H1 (cell line): ENCODE measurements at regions not wholly inside any gene's neighbourhood (a gene's known extent, or its start where the extent isn't known, plus 50 kb on each side); places are given as distances from the start of the nearest gene placed in this dataset.

Experiments used
- CHD7 ChIP-seq: fragments of 300-600 bp; sonication (generic); IDR thresholded peaks from 2 replicates; pipeline ENCODE4 v1.7.1; 2012; ENCODE audit warnings: low read length, moderate library complexity, mild to moderate bottlenecking, inconsistent platforms; ENCODE audit not compliant: insufficient replicate concordance
- CREB1 ChIP-seq: IDR thresholded peaks from 2 replicates; pipeline ENCODE4 v1.6.1; 2012; ENCODE audit warnings: inconsistent platforms
- MAX ChIP-seq: IDR thresholded peaks from 2 replicates; pipeline ENCODE4 v1.6.1; 2012; ENCODE audit warnings: inconsistent platforms
- RBBP5 ChIP-seq: IDR thresholded peaks from 2 replicates; pipeline ENCODE4 v1.7.1; 2012; ENCODE audit warnings: low read depth, mild to moderate bottlenecking, inconsistent platforms, low read length, moderate library complexity, borderline replicate concordance
- TEAD4 ChIP-seq: IDR thresholded peaks from 2 replicates; pipeline ENCODE4 v1.6.1; 2012; ENCODE audit warnings: low read depth, low read length, inconsistent platforms, mixed read lengths

GRCh38 chr21:16678429-16679160 lies 834.2 kb upstream of the CXADR start (continued):
- no peak for TF ChIP-seq CHD7
- no peak for TF ChIP-seq MAX
- no peak for TF ChIP-seq CREB1
- no peak for TF ChIP-seq TEAD4
- TF ChIP-seq RBBP5, result no peak
